Hepatic stellate cell (primary cell): ENCODE measurements at regions not wholly inside any gene's neighbourhood (a gene's known extent, or its start where the extent isn't known, plus 50 kb on each side); places are given as distances from the start of the nearest gene placed in this dataset.
"Not testable (repeated sequence)": the region's sequence is repeated elsewhere in the genome, so short reads cannot be mapped to it uniquely, and the experiment has no call there.

Source experiments
- DNase-seq: peaks from one replicate; pipeline ENCODE4 v3.0.0; 2011; ENCODE audit warnings: low spot score

DNA sequence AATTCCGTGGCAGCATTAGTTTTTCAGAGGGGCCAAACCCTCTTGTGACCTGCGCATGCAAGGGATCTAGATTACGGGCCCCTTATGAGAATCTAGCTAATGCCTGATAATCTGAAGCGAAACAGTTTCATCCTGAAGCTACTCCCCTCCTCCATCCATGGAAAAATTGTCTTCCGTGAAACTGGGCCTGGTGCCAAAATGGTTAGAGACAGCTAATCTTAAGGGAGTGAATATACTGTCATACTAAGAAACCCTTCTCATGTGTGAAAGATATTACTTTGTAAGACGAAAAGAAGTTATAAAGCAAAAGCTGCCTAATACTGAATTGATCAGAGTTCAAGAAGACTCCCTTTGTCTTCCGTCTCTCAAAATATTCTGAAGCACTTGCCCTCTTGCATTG, 166.3 kb downstream of the DUSP10 start:
- DNase-seq, result no peak

DNA sequence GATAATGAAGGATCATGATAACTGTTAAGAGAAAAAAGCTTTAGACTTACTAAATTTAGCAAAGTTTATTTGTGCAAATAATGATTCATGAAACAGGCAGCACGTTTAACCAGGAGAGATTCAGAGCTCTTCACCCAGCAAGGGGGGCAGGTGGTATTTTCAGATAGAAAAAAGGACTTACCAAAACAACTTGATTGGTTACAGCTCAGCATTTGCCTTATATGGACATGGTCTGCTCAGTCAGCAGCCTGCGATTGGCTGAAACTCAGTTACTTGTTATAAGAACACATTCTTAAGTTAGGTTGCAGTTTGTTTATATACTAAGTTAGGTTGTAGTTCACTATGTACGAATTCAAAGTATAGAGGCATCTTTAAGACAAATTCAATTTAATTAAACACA, 165.6 kb downstream of the DUSP10 start:
- peak; percentile 46 for DNase-seq

- DNase-seq, result no peak
Observed at GRCh38 chr1:221583465-221583864, 158.4 kb downstream of the DUSP10 start.

GRCh38 chr1:221587013-221587412, 154.9 kb downstream of the DUSP10 start:
- not testable (repeated sequence) for DNase-seq

DNA sequence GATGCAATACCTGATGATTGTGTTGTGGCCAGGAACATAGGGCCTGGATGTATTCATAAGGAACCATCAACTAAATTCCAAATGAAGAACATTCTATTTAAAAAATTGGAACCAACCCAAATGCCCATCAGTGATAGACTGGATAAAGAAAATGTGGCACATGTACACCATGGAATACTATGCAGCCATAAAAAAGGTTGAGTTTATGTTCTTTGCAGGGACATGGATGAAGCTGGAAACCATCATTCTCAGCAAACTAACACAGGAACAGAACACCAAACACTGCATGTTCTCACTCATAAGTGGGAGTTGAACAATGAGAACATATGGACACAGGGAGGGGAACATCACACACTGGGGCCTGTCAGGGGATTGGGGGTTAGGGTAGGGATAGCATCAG, 150.6 kb downstream of the DUSP10 start:
- not testable (repeated sequence) for DNase-seq

DNA sequence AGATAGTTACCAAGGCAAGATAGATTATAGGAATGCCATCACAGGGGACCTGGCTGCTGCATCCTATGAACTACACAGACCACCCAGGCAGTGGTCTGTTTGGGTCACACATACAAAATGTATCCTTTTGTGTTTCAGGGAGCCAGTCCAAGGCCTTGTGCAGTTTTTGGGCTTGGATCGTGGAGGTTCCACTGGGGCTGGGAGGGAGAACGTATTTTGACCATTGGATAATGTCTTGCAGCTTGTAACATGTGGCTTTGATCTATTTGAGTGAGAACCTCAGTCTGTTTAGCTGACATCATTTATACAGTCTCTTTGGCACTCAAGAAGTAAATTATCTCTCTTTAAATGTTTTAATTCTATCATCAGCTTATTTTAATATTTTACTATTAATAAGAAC, 147.3 kb downstream of the DUSP10 start:
- no peak for DNase-seq

DNA sequence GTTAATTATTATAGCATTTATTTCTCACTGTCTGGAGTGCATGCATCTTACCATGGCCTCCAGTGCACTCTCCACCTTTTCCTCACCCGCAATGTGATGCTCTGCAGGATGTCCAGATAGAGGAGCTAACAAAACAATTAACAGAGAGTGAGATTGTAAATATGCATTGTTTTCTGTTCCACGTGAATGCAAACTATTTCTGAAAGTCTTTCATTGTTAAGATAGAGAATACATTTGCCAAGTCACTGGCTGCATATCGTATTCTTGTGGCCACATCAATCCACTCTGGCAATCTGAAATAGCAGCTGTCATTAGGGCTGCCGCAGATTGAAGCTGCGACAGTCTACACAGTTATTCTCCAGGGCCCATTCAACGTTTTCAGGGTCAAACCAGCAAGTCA, 143.8 kb downstream of the DUSP10 start:
- no peak for DNase-seq

GRCh38 chr1:221601166-221601565, 140.7 kb downstream of the DUSP10 start:
- DNase-seq, result no peak

DNA sequence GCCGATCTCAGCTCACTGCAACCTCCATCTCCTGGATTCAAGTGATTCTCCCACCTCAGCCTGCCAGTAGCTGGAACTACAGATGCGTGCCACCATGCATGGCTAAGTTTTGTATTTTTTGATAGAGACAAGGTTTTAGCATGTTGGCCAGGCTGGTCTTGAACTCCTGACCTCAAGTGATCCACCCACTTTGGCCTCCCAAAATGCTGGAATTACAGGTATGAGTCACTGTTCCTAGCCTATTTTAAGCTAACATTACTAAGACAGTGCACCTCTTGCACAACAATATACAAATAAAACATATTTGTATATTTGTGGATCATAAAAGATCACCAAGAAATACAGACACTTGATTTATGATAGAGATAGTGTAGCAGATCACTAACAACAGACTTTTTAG, 139.1 kb downstream of the DUSP10 start:
- no peak for DNase-seq

DNA sequence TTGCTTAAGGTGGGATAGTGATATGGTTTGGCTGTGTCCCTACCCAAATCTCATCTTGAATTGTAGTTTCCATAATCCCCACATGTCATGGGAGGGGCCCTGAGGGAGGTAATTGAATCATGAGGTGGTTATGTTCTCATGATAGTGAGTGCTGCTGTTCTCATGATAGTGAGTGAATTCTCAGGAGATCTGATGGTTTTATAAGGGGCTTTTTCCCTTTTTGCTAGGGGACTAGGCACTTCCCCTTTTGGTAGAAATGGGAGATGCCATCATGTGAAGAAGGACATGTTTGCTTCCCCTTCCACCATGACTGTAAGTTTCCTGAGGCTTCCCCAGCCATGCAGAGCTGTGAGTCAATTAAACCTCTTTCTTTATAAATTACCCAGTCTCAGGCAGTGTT, 137.5 kb downstream of the DUSP10 start:
- DNase-seq, result not testable (repeated sequence)

DNA sequence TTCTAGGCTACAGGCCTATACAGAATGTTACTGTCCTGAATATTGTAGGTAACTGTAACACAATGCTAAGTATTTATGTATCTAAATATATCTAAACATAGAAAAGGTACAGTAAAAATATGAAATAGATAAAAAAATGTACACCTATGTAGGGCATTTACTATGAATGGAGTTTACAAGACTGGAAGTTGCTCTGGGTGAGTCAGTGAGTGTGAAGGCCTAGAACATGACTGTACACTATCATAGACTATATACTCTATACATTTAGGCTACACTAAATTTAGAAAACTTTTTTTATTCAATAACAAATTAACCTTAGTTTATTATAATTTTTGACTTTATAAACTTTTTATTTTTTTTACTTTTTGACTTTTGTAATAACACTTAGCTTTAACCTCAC, 136.9 kb downstream of the DUSP10 start:
- DNase-seq, result no peak

- no peak for DNase-seq
Observed at GRCh38 chr1:221605569-221605968, 136.3 kb downstream of the DUSP10 start.

DNA sequence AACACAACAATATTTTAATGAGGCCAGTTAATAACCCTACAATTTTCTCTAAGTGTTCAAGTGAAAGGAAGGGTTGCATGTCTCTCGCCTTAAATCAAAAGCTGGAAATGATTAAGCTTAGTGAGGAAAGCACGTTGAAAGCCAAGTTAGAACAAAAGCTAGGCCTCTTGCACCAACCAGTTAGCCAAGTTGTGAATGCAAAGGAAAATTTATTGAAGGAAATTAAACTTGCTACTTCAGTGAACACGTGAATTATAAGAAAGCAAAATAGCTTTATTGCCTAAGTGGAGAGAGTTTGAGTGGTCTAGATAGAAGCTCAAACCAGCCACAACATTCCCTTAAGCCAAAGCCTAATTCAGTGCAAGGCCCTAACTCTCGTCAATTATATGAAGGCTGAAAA, 135.6 kb downstream of the DUSP10 start:
- DNase-seq, result no peak

DNA sequence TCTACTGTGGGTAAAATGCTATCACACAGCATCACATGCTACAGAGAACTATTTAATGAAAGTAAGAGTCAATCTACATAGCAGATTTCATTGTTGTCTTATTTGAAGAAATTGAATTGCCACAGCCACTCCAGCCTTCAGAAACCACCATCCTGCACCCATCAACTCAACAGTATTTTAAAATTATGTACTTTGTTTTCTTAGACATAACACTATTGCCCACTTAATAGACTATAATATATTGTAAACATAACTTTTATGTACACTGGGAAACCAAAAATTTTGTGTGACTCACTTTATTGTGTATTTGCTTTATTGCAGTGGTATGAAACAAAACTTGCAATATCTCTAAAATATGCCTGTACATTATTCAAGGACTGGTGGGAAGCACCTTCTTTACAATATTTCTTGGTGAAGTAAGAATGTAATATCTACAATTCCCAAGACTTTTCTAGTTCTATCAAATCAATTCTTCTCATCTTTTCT, 133.0 kb downstream of the DUSP10 start:
- DNase-seq, result no peak

GRCh38 chr1:221611656-221612046, 130.2 kb downstream of the DUSP10 start:
- no peak for DNase-seq

GRCh38 chr1:221612047-221612777, 129.7 kb downstream of the DUSP10 start:
- DNase-seq, result peak; percentile 66

GRCh38 chr1:221620437-221621384, 121.2 kb downstream of the DUSP10 start:
- DNase-seq, result no peak

GRCh38 chr1:221621683-221622082, 120.2 kb downstream of the DUSP10 start:
- no peak for DNase-seq

DNA sequence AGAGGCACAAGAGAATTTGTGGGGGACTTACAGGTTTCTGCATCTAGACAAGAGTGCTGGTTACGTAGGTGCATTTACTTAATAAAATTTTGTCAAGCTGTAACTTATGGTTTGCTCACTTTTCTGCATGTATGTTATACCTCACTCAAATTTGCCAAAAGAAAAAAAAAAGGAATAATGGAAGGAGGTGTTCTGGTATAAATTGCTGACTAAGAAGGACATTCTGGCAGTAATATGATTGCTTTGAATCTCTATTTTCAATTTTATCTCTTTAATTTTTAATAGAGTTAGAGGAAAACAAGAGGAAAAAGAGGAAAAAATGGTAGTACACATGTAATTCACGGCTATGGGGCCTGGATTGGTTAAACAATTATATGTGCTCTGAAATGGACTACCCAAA, 119.5 kb downstream of the DUSP10 start:
- no peak for DNase-seq

GRCh38 chr1:221625026-221625425, 116.9 kb downstream of the DUSP10 start:
- DNase-seq, result no peak

- no peak for DNase-seq
Observed at GRCh38 chr1:221626041-221626440, 115.8 kb downstream of the DUSP10 start.

- DNase-seq, result no peak
Observed at GRCh38 chr1:221630236-221630635, 111.7 kb downstream of the DUSP10 start.

- DNase-seq, result no peak
Observed at GRCh38 chr1:221631556-221631955, 110.3 kb downstream of the DUSP10 start.
